Fibroblast of lung (primary cell): ENCODE measurements at regions not wholly inside any gene's neighbourhood (a gene's known extent, or its start where the extent isn't known, plus 50 kb on each side); places are given as distances from the start of the nearest gene placed in this dataset.

ENCODE experiments used
- DNase-seq, 2 donors: peaks; one replicate each; pipeline versions ENCODE4 v3.0.0 to v3.0.0-alpha.2; 2010; ENCODE audit warnings: low read depth in 2 of 2
- H2AFZ ChIP-seq: 2 replicates; pipeline ENCODE4 v1.5.1; 2012; ENCODE audit warnings: low read length, control low read depth, inconsistent platforms
- H3K27ac ChIP-seq: 2 replicates; pipeline ENCODE4 v1.5.1; 2011; ENCODE audit warnings: low read length, control low read depth; ENCODE audit not compliant: insufficient read depth
- H3K27me3 ChIP-seq: 2 replicates; pipeline ENCODE4 v1.5.1; 2011; ENCODE audit warnings: mild to moderate bottlenecking, low read length; ENCODE audit not compliant: control insufficient read depth, insufficient read depth
- H3K36me3 ChIP-seq: 2 replicates; pipeline ENCODE4 v1.5.1; 2011; ENCODE audit warnings: low read length; ENCODE audit not compliant: control insufficient read depth, insufficient read depth
- H3K4me1 ChIP-seq: 2 replicates; pipeline ENCODE4 v1.5.1; 2011; ENCODE audit warnings: low read length; ENCODE audit not compliant: control insufficient read depth, insufficient read depth; ENCODE audit errors: extremely low read depth
- H3K4me2 ChIP-seq: 2 replicates; pipeline ENCODE4 v1.5.1; 2011; ENCODE audit warnings: low read length, control low read depth; ENCODE audit not compliant: insufficient read depth; ENCODE audit errors: extremely low read depth
- H3K4me3 ChIP-seq, 4 experiments: fragments of 200-600 bp in 1 of 4; sonication (generic) in 1 of 4; replicated peaks in 1 of 4; 2 replicates each; pipeline ENCODE4 v1.5.1; 2011 to 2016; ENCODE audit warnings: low read length in 4 of 4, low read depth in 3 of 4, mild to moderate bottlenecking in 3 of 4, control low read depth in 2 of 4, inconsistent platforms in 1 of 4, mixed read lengths in 1 of 4; ENCODE audit not compliant: insufficient read depth in 1 of 4; ENCODE audit errors: control extremely low read depth in 1 of 4
- H3K79me2 ChIP-seq: 2 replicates; pipeline ENCODE4 v1.5.1; 2012; ENCODE audit warnings: mild to moderate bottlenecking, low read length, inconsistent platforms; ENCODE audit not compliant: control insufficient read depth, insufficient read depth
- H3K9ac ChIP-seq: 2 replicates; pipeline ENCODE4 v1.5.1; 2011; ENCODE audit warnings: mild to moderate bottlenecking, low read length, control low read depth; ENCODE audit not compliant: insufficient read depth
- H3K9me3 ChIP-seq: 2 replicates; pipeline ENCODE4 v1.5.1; 2012; ENCODE audit warnings: low read depth, low read length; ENCODE audit not compliant: control insufficient read depth, insufficient read depth
- H4K20me1 ChIP-seq: 2 replicates; pipeline ENCODE4 v1.5.1; 2011; ENCODE audit warnings: low read length; ENCODE audit not compliant: control insufficient read depth, insufficient read depth; ENCODE audit errors: extremely low read depth
- EZH2 ChIP-seq: IDR thresholded peaks from 2 replicates; pipeline ENCODE4 v1.5.1; 2012; ENCODE audit warnings: low read length, control low read depth, mild to moderate bottlenecking; ENCODE audit errors: missing control alignments
- TF ChIP-seq, protein P1 (sequence below), 2 donors: IDR thresholded peaks in 1 of 2; conservative IDR thresholded peaks in 1 of 2; 1 replicate in 1 of 2; 2 replicates in 1 of 2; pipeline ENCODE4 v1.5.1; 2011 to 2012; ENCODE audit warnings: low read length in 2 of 2, control low read depth in 1 of 2, inconsistent platforms in 1 of 2, low read depth in 1 of 2, mild to moderate bottlenecking in 1 of 2

GRCh38 chr1:235056937-235057336 is 71.7 kb downstream of the TOMM20 start:
- H2AFZ ChIP-seq, result no peak overlapping the region
- H3K9me3 ChIP-seq, result no peaks in the 10 kb centered on the region
- TF ChIP-seq EZH2, result no peak
- TF ChIP-seq, protein P1, sequence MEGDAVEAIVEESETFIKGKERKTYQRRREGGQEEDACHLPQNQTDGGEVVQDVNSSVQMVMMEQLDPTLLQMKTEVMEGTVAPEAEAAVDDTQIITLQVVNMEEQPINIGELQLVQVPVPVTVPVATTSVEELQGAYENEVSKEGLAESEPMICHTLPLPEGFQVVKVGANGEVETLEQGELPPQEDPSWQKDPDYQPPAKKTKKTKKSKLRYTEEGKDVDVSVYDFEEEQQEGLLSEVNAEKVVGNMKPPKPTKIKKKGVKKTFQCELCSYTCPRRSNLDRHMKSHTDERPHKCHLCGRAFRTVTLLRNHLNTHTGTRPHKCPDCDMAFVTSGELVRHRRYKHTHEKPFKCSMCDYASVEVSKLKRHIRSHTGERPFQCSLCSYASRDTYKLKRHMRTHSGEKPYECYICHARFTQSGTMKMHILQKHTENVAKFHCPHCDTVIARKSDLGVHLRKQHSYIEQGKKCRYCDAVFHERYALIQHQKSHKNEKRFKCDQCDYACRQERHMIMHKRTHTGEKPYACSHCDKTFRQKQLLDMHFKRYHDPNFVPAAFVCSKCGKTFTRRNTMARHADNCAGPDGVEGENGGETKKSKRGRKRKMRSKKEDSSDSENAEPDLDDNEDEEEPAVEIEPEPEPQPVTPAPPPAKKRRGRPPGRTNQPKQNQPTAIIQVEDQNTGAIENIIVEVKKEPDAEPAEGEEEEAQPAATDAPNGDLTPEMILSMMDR (conservative IDR thresholded peaks at IDR 0.05 in 1 of 2, IDR thresholded peaks at IDR 0.05 in 1 of 2; ENCODE audit: low read depth in 1 of 2, low read length in 2 of 2), result peak in 1 of 2 donors; percentile 15

DNA sequence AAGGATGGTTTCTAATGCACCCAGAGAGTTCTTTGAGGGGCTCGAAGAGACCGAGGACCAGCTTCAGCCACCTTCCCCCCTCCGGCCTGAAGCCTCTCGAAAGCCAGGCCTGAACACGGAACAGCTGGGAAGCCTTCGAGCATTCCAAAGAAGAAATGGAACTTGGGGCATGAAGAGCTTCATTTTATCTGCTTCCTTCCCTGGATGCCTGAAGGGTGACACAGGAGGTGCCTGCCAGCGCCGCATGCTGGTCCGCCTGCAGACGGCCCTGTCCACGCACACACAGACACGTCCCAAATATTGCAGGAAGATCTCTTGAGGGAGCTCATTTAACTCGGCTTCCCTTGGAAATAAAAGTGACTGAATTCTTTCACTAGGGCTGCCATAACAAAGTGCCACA is 73.7 kb downstream of the TOMM20 start:
- no peak overlapping the region for H3K27ac ChIP-seq
- no peak for DNase-seq
- H2AFZ ChIP-seq, result no peak overlapping the region
- no peaks in the 10 kb centered on the region for H3K36me3 ChIP-seq
- no peaks in the 10 kb centered on the region for H3K79me2 ChIP-seq
- no peaks in the 10 kb centered on the region for H3K9me3 ChIP-seq
- no peaks in the 10 kb centered on the region for H4K20me1 ChIP-seq
- H3K4me1 ChIP-seq, result no peaks in the 10 kb centered on the region
- no peak overlapping the region for H3K4me3 ChIP-seq
- no peak for TF ChIP-seq EZH2
- TF ChIP-seq, protein P1 (conservative IDR thresholded peaks at IDR 0.05 in 1 of 2, IDR thresholded peaks at IDR 0.05 in 1 of 2; ENCODE audit: low read depth in 1 of 2, low read length in 2 of 2), result no peak
- no peak overlapping the region for H3K9ac ChIP-seq
- no peak overlapping the region for H3K4me2 ChIP-seq
- H3K27me3 ChIP-seq, result no peaks in the 10 kb centered on the region

More at GRCh38 chr1:235056937-235057336, 71.7 kb downstream of the TOMM20 start:
- no peak overlapping the region for H3K4me2 ChIP-seq
- H3K36me3 ChIP-seq, result no peaks in the 10 kb centered on the region
- H3K4me3 ChIP-seq, result no peak overlapping the region
- H3K9ac ChIP-seq, result no peak overlapping the region
- no peaks in the 10 kb centered on the region for H3K4me1 ChIP-seq
- no peaks in the 10 kb centered on the region for H3K79me2 ChIP-seq
- H3K27ac ChIP-seq, result no peak overlapping the region
- H3K27me3 ChIP-seq, result no peaks in the 10 kb centered on the region
- DNase-seq, result no peak
- no peaks in the 10 kb centered on the region for H4K20me1 ChIP-seq

- Histone ChIP-seq H4K20me1 (no peaks in the 10 kb centered on the region), H3K4me1 (peaks cover 2% of the 10 kb centered on the region), H3K36me3 (no peaks in the 10 kb centered on the region), H3K9me3 (no peaks in the 10 kb centered on the region), H3K9ac (no peak overlapping the region), H3K27me3 (no peaks in the 10 kb centered on the region), H3K4me2 (no peak overlapping the region), H3K4me3 (no peak overlapping the region), H2AFZ (no peak overlapping the region), H3K79me2 (no peaks in the 10 kb centered on the region), H3K27ac (no peak overlapping the region)
- no peak for DNase-seq
- TF ChIP-seq, protein P1 (conservative IDR thresholded peaks at IDR 0.05 in 1 of 2, IDR thresholded peaks at IDR 0.05 in 1 of 2; ENCODE audit: low read depth in 1 of 2, low read length in 2 of 2), result no peak
- no peak for TF ChIP-seq EZH2
These were observed 74.2 kb downstream of the TOMM20 start for GRCh38 chr1:235054466-235054865.
